Fibroblast of pulmonary artery (primary cell): ENCODE measurements at regions not wholly inside any gene's neighbourhood (a gene's known extent, or its start where the extent isn't known, plus 50 kb on each side); places are given as distances from the start of the nearest gene placed in this dataset.

Experiments
- DNase-seq: peaks from one replicate; pipeline ENCODE4 v3.0.0-alpha.2; 2010; ENCODE audit warnings: low read depth
- H3K4me3 ChIP-seq: replicated peaks from 2 replicates; pipeline ENCODE4 v1.5.1; 2011; ENCODE audit warnings: low read depth, mild to moderate bottlenecking, control low read depth, low read length, moderate library complexity
- CTCF ChIP-seq: IDR thresholded peaks from 2 replicates; pipeline ENCODE4 v1.5.1; 2011; ENCODE audit warnings: mild to moderate bottlenecking, control low read depth, low read length, inconsistent platforms; ENCODE audit errors: missing control alignments

GRCh38 chr14:98375566-98375965 lies 896.4 kb downstream of the BCL11B start:
- no peak overlapping the region for H3K4me3 ChIP-seq
- DNase-seq: no peak
- no peak for TF ChIP-seq CTCF

- DNase-seq: no peak
- no peak overlapping the region for H3K4me3 ChIP-seq
- no peak for TF ChIP-seq CTCF
These were observed 892.2 kb downstream of the BCL11B start for GRCh38 chr14:98379830-98380229.

- DNase-seq: no peak
- no peak for TF ChIP-seq CTCF
- H3K4me3 ChIP-seq: no peak overlapping the region
These were observed 889.3 kb downstream of the BCL11B start for GRCh38 chr14:98382662-98383061.

- no peak overlapping the region for H3K4me3 ChIP-seq
- DNase-seq: no peak
- TF ChIP-seq CTCF: no peak
These were observed 886.1 kb downstream of the BCL11B start for GRCh38 chr14:98385851-98386250.

GRCh38 chr14:98391061-98391460 lies 880.9 kb downstream of the BCL11B start:
- no peak for DNase-seq
- no peak for TF ChIP-seq CTCF
- no peak overlapping the region for H3K4me3 ChIP-seq

- TF ChIP-seq CTCF: no peak
- no peak overlapping the region for H3K4me3 ChIP-seq
- no peak for DNase-seq
These were observed 878.5 kb downstream of the BCL11B start for GRCh38 chr14:98393527-98393926.

GRCh38 chr14:98404811-98405210 lies 867.2 kb downstream of the BCL11B start:
- no peak for DNase-seq
- H3K4me3 ChIP-seq: no peak overlapping the region
- no peak for TF ChIP-seq CTCF
